B cell (primary cell): ENCODE measurements at regions not wholly inside any gene's neighbourhood (a gene's known extent, or its start where the extent isn't known, plus 50 kb on each side); places are given as distances from the start of the nearest gene placed in this dataset.

Source experiments
- ATAC-seq: fragments of 200-7000 bp; cut with Tn5 transposase; one replicate; pipeline ENCODE4 v1.10.0; 2021; ENCODE audit warnings: low read depth, mild to moderate bottlenecking, moderate number of reproducible peaks, moderate library complexity
- CTCF ChIA-PET: fragments of 350-600 bp; sonication (Branson Sonifier 250); formaldehyde crosslinking; loops from one replicate; lab custom pipeline; 2021; ENCODE audit warnings: antibody characterized with exemption, inconsistent platforms; lab: Charles Lee
- POLR2A ChIA-PET: fragments of 350-600 bp; sonication (Branson Sonifier 250); formaldehyde crosslinking; loops from one replicate; lab custom pipeline; 2021; ENCODE audit warnings: antibody characterized with exemption; lab: Charles Lee
- DNase-seq: peaks from one replicate; pipeline ENCODE4 v3.0.0; 2013
- H2AFZ ChIP-seq: 2 replicates; pipeline ENCODE4 v1.6.1; 2012; ENCODE audit warnings: mild to moderate bottlenecking, low read depth, low read length; ENCODE audit not compliant: insufficient read depth, poor library complexity, severe bottlenecking
- H3K27ac ChIP-seq, 2 donors: 1 replicate in 1 of 2; 2 replicates in 1 of 2; pipeline ENCODE4 v1.5.1; 2012 to 2013; ENCODE audit warnings: low read length in 2 of 2, mild to moderate bottlenecking in 2 of 2, moderate library complexity in 1 of 2
- H3K27me3 ChIP-seq, 4 experiments: fragments of 200-600 bp in 1 of 4; sonication (generic) in 1 of 4; replicated peaks in 1 of 4; 1 replicate in 2 of 4; 2 replicates in 2 of 4; pipeline versions ENCODE4 v1.6.1 to v1.7.0; 2013 to 2016; ENCODE audit warnings: low read length in 3 of 4, mild to moderate bottlenecking in 2 of 4, mixed read lengths in 1 of 4, moderate library complexity in 1 of 4; ENCODE audit not compliant: insufficient read depth in 4 of 4, control insufficient read depth in 3 of 4; ENCODE audit errors: control extremely low read depth in 1 of 4
- H3K36me3 ChIP-seq, 2 experiments: replicated peaks in 1 of 2; 1 replicate in 1 of 2; 2 replicates in 1 of 2; pipeline versions ENCODE4 v1.6.1 to v1.7.1; 2013; ENCODE audit warnings: low read length in 1 of 2; ENCODE audit not compliant: insufficient read depth in 2 of 2, control insufficient read depth in 1 of 2; ENCODE audit errors: control extremely low read depth in 1 of 2, extremely low read depth in 1 of 2
- H3K4me1 ChIP-seq, 2 donors: fragments of 200-600 bp in 1 of 2; sonication (generic) in 1 of 2; 1 replicate in 1 of 2; 2 replicates in 1 of 2; pipeline versions ENCODE4 v1.5.1 to v1.6.1; 2013 to 2017; ENCODE audit warnings: low read length in 2 of 2; ENCODE audit not compliant: control insufficient read depth in 2 of 2, insufficient read depth in 2 of 2
- H3K4me2 ChIP-seq: replicated peaks from 2 replicates; pipeline ENCODE3; 2012; ENCODE audit warnings: mild to moderate bottlenecking, low read depth, low read length; ENCODE audit not compliant: poor library complexity, severe bottlenecking
- H3K4me3 ChIP-seq, 5 experiments: fragments of 200-600 bp in 1 of 5; sonication (generic) in 1 of 5; 1 replicate in 3 of 5; 2 replicates in 2 of 5; pipeline versions ENCODE4 v1.5.1 to v1.7.0; 2011 to 2016; ENCODE audit warnings: low read length in 4 of 5, mild to moderate bottlenecking in 4 of 5, low read depth in 2 of 5, control low read depth in 1 of 5, moderate library complexity in 1 of 5; ENCODE audit not compliant: insufficient read depth in 1 of 5; ENCODE audit errors: control extremely low read depth in 1 of 5, extremely low read depth in 1 of 5
- H3K79me2 ChIP-seq: fragments of 200-600 bp; sonication (generic); one replicate; pipeline ENCODE4 v1.6.0; 2016; ENCODE audit warnings: low read length; ENCODE audit not compliant: control insufficient read depth, insufficient read depth
- H3K9ac ChIP-seq: fragments of 200-600 bp; sonication (generic); 2 replicates; pipeline ENCODE4 v1.6.1; 2017; ENCODE audit warnings: mild to moderate bottlenecking, low read length, moderate library complexity
- H3K9me3 ChIP-seq, 3 donors: one replicate each; pipeline versions ENCODE4 v1.6.1 to v1.7.1; 2013; ENCODE audit warnings: low read length in 2 of 3; ENCODE audit not compliant: control insufficient read depth in 2 of 3, insufficient read depth in 1 of 3; ENCODE audit errors: control extremely low read depth in 1 of 3
- H4K20me1 ChIP-seq: 2 replicates; pipeline ENCODE4 v1.6.0; 2012; ENCODE audit warnings: mild to moderate bottlenecking, low read length; ENCODE audit not compliant: insufficient read depth, control insufficient read depth, poor library complexity, severe bottlenecking
- H3K27ac Mint-ChIP-seq: one replicate; pipeline ENCODE4 v1.8.0; 2021; ENCODE audit warnings: mixed read lengths
- H3K27me3 Mint-ChIP-seq: one replicate; pipeline ENCODE4 v1.8.0; 2021; ENCODE audit warnings: mixed read lengths
- H3K4me1 Mint-ChIP-seq: one replicate; pipeline ENCODE4 v1.8.0; 2021; ENCODE audit warnings: mixed read lengths
- H3K4me3 Mint-ChIP-seq: one replicate; pipeline ENCODE4 v1.8.0; 2021; ENCODE audit warnings: mixed read lengths
- H3K9me3 Mint-ChIP-seq: one replicate; pipeline ENCODE4 v1.8.0; 2022; ENCODE audit warnings: mixed read lengths; ENCODE audit not compliant: insufficient read depth
- EZH2 ChIP-seq: IDR thresholded peaks from 2 replicates; pipeline ENCODE4 v1.6.1; 2012; ENCODE audit warnings: borderline replicate concordance, low read depth, mild to moderate bottlenecking, moderate library complexity, low read length; ENCODE audit not compliant: insufficient read depth, poor library complexity, severe bottlenecking
- WGBS: methylation state at CpG from one replicate; pipeline ENCODE4 v1.1.5; 2013; ENCODE audit warnings: missing lambda C conversion rate; ENCODE audit not compliant: insufficient coverage; 5-methylcytosine and 5-hydroxymethylcytosine counted together
- intact Hi-C: fragments of 100-400 bp; cut with micrococcal nuclease; formaldehyde crosslinking; loops from one replicate; pipeline ENCODE4 v1.10.0; 2022
- TF ChIP-seq, protein P1 (sequence below): fragments of 200-600 bp; IDR thresholded peaks from one replicate; pipeline ENCODE4 v1.8.0; 2022; ENCODE audit warnings: antibody characterized with exemption, mild to moderate bottlenecking

DNA sequence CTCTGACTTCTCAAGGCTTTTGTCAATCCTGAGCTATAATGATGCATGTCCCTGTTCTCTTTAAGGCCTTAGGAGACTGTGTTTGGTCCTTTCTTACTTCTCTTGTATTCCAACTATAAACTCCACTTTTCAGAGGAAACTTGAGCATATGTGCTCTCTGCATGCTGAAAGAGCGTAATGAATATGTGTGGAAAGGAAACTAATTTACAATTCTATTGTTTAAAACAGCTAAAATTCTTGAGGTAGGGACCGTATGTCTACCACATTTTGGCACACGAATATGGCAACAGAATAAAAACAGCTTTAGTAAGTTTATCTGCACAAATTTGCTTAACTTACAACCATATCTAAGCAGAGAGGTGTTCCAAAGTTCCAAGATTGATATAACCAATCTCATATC, 242.0 kb upstream of the DCBLD2 start:
- no peaks in the 10 kb centered on the region for H3K4me1 ChIP-seq
- no peak overlapping the region for H2AFZ ChIP-seq
- POLR2A ChIA-PET: no interaction called here
- H3K4me2 ChIP-seq: no peak overlapping the region
- DNase-seq (no peak), ATAC-seq (no peak)
- whole genome bisulfite sequencing: no CpG with 5 or more reads among the region's 3 CpGs
- CTCF ChIA-PET: no interaction called here
- Mint-ChIP-seq H3K27ac (no peak overlapping the region), H3K4me1 (no peaks in the 10 kb centered on the region), H3K27me3 (no peaks in the 10 kb centered on the region), H3K9me3 (peaks cover 2% of the 10 kb centered on the region), H3K4me3 (no peak overlapping the region)
- TF ChIP-seq, protein P1, sequence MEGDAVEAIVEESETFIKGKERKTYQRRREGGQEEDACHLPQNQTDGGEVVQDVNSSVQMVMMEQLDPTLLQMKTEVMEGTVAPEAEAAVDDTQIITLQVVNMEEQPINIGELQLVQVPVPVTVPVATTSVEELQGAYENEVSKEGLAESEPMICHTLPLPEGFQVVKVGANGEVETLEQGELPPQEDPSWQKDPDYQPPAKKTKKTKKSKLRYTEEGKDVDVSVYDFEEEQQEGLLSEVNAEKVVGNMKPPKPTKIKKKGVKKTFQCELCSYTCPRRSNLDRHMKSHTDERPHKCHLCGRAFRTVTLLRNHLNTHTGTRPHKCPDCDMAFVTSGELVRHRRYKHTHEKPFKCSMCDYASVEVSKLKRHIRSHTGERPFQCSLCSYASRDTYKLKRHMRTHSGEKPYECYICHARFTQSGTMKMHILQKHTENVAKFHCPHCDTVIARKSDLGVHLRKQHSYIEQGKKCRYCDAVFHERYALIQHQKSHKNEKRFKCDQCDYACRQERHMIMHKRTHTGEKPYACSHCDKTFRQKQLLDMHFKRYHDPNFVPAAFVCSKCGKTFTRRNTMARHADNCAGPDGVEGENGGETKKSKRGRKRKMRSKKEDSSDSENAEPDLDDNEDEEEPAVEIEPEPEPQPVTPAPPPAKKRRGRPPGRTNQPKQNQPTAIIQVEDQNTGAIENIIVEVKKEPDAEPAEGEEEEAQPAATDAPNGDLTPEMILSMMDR: no peak
- no peak for TF ChIP-seq EZH2
- no peak overlapping the region for H3K4me3 ChIP-seq
- H3K27ac ChIP-seq: no peak overlapping the region
- H3K27me3 ChIP-seq: no peaks in the 10 kb centered on the region
- H3K36me3 ChIP-seq: no peaks in the 10 kb centered on the region
- intact Hi-C loops: no loop called here
- H3K79me2 ChIP-seq: no peaks in the 10 kb centered on the region
- no peak overlapping the region for H3K9ac ChIP-seq
- H3K9me3 ChIP-seq: no peaks in the 10 kb centered on the region
- no peaks in the 10 kb centered on the region for H4K20me1 ChIP-seq

DNA sequence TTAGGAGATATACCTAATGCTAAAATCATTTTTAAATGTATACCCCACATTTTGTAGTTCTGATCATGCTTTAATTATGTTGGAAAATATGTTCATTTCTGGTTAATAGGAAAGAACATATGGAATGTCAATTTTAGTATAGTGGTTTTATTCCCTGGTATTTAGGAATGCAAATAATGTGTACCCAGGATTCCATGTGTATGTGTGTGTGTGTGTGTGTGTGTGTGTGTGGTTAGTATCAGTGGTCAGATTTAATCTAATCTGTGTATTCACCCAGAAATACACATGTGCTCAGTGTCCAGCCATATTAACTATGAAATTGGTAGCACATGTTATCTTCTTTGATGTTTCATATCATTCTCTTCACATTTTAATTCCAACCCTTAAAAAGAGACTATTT, 233.5 kb upstream of the DCBLD2 start:
- Histone ChIP-seq H3K27ac (no peak overlapping the region), H3K9ac (no peak overlapping the region), H3K4me3 (no peak overlapping the region), H3K79me2 (no peaks in the 10 kb centered on the region), H4K20me1 (no peaks in the 10 kb centered on the region), H3K9me3 (no peaks in the 10 kb centered on the region), H2AFZ (no peak overlapping the region), H3K4me1 (no peaks in the 10 kb centered on the region), H3K4me2 (no peak overlapping the region), H3K36me3 (no peaks in the 10 kb centered on the region), H3K27me3 (no peaks in the 10 kb centered on the region)
- CTCF ChIA-PET: no interaction called here
- no peak for ATAC-seq
- Mint-ChIP-seq H3K4me3 (no peak overlapping the region), H3K27me3 (no peaks in the 10 kb centered on the region), H3K27ac (no peak overlapping the region), H3K9me3 (peaks cover 5% of the 10 kb centered on the region), H3K4me1 (no peaks in the 10 kb centered on the region)
- intact Hi-C loops: no loop called here
- POLR2A ChIA-PET: no interaction called here
- DNase-seq: no peak
- TF ChIP-seq, protein P1: no peak
- TF ChIP-seq EZH2: no peak
